ENCODE measurements at regions not wholly inside any gene's neighbourhood (a gene's known extent, or its start where the extent isn't known, plus 50 kb on each side); places are given as distances from the start of the nearest gene placed in this dataset.

- H3K9ac ChIP-seq (ENCODE audit: insufficient read depth in 1 of 2, low read depth in 2 of 2, low read length in 2 of 2): no peak overlapping the region
- H4K20me1 ChIP-seq (replicated peaks; ENCODE audit: control insufficient read depth, insufficient read depth, low read length): no peaks in the 10 kb centered on the region
- H3K9me1 ChIP-seq (ENCODE audit: control insufficient read depth, insufficient read depth, low read length): no peaks in the 10 kb centered on the region
- no peak overlapping the region for H3K27ac ChIP-seq (ENCODE audit: extremely low read depth, low read depth, low read length)
- H3K4me3 ChIP-seq: no peak overlapping the region
- intact Hi-C loops (cut with micrococcal nuclease): no loop called here
- H3K79me2 ChIP-seq (ENCODE audit: control insufficient read depth, insufficient read depth, low read length): no peaks in the 10 kb centered on the region
- no peak overlapping the region for H2AFZ ChIP-seq (ENCODE audit: low read depth, low read length)
- H3K4me2 ChIP-seq (ENCODE audit: insufficient read depth, low read length): no peak overlapping the region
- CTCF ChIA-PET (ENCODE audit: low intra/inter-chr PET ratio): no interaction called here
- H3K4me1 ChIP-seq (replicated peaks in 1 of 2; ENCODE audit: control insufficient read depth in 2 of 2, insufficient read depth in 2 of 2, low read length in 2 of 2): no peaks in the 10 kb centered on the region
- no peaks in the 10 kb centered on the region for H3K36me3 ChIP-seq (ENCODE audit: control insufficient read depth, insufficient read depth, low read length)
- no peaks in the 10 kb centered on the region for H3K9me3 ChIP-seq (replicated peaks; ENCODE audit: control insufficient read depth, insufficient read depth, low read depth, low read length)
- H3K27me3 ChIP-seq (ENCODE audit: control insufficient read depth in 2 of 2, insufficient read depth in 2 of 2, low read length in 2 of 2): no peaks in the 10 kb centered on the region; a peak in 1 of 5 replicates
- BruUV-seq (replicated peaks): no TSS peak
- POLR2A ChIA-PET: interaction anchor here (0.8 to 1.2 kb wide), 2 partner anchors 8 to 25 kb away, joined by 3 read pairs; no protein-coding TSS in a partner anchor
- no peak for FAIRE-seq
- TF ChIP-seq, protein P1, sequence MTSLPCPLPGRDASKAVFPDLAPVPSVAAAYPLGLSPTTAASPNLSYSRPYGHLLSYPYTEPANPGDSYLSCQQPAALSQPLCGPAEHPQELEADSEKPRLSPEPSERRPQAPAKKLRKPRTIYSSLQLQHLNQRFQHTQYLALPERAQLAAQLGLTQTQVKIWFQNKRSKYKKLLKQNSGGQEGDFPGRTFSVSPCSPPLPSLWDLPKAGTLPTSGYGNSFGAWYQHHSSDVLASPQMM (CRISPR knock-in tag; IDR thresholded peaks at IDR 0.05): no peak
- no peak for TF ChIP-seq CBX8 (IDR thresholded peaks at IDR 0.05; ENCODE audit: borderline replicate concordance, extremely low read depth, low read depth, low read length, poor library complexity, severe bottlenecking)
- TF ChIP-seq MTA3 (IDR thresholded peaks at IDR 0.05; ENCODE audit: borderline replicate concordance): no peak
- no peak for TF ChIP-seq GATA2 (CRISPR knock-in tag; IDR thresholded peaks at IDR 0.05)
- TF ChIP-seq LEF1 (IDR thresholded peaks at IDR 0.05): no peak
- no peak for TF ChIP-seq ZC3H4 (CRISPR knock-in tag; IDR thresholded peaks at IDR 0.05; ENCODE audit: borderline replicate concordance)
- TF ChIP-seq, protein P2, sequence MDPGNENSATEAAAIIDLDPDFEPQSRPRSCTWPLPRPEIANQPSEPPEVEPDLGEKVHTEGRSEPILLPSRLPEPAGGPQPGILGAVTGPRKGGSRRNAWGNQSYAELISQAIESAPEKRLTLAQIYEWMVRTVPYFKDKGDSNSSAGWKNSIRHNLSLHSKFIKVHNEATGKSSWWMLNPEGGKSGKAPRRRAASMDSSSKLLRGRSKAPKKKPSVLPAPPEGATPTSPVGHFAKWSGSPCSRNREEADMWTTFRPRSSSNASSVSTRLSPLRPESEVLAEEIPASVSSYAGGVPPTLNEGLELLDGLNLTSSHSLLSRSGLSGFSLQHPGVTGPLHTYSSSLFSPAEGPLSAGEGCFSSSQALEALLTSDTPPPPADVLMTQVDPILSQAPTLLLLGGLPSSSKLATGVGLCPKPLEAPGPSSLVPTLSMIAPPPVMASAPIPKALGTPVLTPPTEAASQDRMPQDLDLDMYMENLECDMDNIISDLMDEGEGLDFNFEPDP (CRISPR knock-in tag; IDR thresholded peaks at IDR 0.05): no peak
- TF ChIP-seq RBM25 (IDR thresholded peaks at IDR 0.05; ENCODE audit: low read depth, low read length, severe bottlenecking): no peak
- no peak for TF ChIP-seq SOX6 (IDR thresholded peaks at IDR 0.05)
- no peak for TF ChIP-seq ATF6 (CRISPR knock-in tag; IDR thresholded peaks at IDR 0.05)
- TF ChIP-seq ILF3 (IDR thresholded peaks at IDR 0.05; ENCODE audit: borderline replicate concordance): no peak
- TF ChIP-seq, protein P3, sequence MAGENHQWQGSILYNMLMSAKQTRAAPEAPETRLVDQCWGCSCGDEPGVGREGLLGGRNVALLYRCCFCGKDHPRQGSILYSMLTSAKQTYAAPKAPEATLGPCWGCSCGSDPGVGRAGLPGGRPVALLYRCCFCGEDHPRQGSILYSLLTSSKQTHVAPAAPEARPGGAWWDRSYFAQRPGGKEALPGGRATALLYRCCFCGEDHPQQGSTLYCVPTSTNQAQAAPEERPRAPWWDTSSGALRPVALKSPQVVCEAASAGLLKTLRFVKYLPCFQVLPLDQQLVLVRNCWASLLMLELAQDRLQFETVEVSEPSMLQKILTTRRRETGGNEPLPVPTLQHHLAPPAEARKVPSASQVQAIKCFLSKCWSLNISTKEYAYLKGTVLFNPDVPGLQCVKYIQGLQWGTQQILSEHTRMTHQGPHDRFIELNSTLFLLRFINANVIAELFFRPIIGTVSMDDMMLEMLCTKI (IDR thresholded peaks at IDR 0.05; ENCODE audit: partially characterized antibody): no peak
- TF ChIP-seq CREB5 (CRISPR knock-in tag; IDR thresholded peaks at IDR 0.05): no peak
- TF ChIP-seq ZNF263 (CRISPR knock-in tag; IDR thresholded peaks at IDR 0.05; ENCODE audit: borderline replicate concordance): no peak
- TF ChIP-seq NR4A1 (CRISPR knock-in tag; IDR thresholded peaks at IDR 0.05): no peak
- no peak for TF ChIP-seq NR4A1 (tag; IDR thresholded peaks at IDR 0.05)
- no peak for TF ChIP-seq RCOR1 (IDR thresholded peaks at IDR 0.05; ENCODE audit: borderline replicate concordance in 1 of 2, low read depth in 2 of 2, low read length in 2 of 2)
- ATAC-seq: no peak
- in situ Hi-C loops (cut with MboI): no loop called here
- no peak for DNase-seq (ENCODE audit: extremely low read depth in 1 of 4, low spot score in 3 of 4)
Measured at GRCh38 chr6:125499535-125499934, 197.8 kb upstream of the HDDC2 start.
